K562 (cell line): ENCODE measurements at regions not wholly inside any gene's neighbourhood (a gene's known extent, or its start where the extent isn't known, plus 50 kb on each side); places are given as distances from the start of the nearest gene placed in this dataset.

Source experiments
- ATAC-seq: fragments of 200-7000 bp; cut with Tn5 transposase; 3 replicates; pipeline ENCODE4 v1.9.1; 2020; ENCODE audit warnings: moderate library complexity
- BruUV-seq: library from RNA; stranded (reverse); fragments of 400-500 nt; replicated peaks from 2 replicates; lab custom pipeline; 2021; lab: Mats Ljungman, UMichigan
- CTCF ChIA-PET: fragments of 300-600 bp; formaldehyde crosslinking; extraction: SDS; loops from one replicate; lab custom pipeline; 2021; ENCODE audit warnings: low intra/inter-chr PET ratio; lab: Yijun Ruan, JAX
- POLR2A ChIA-PET: fragments of 300-600, 350-650 bp; sonication (Branson Sonifier 250); formaldehyde crosslinking; extraction: SDS; loops from one replicate; lab custom pipeline; 2021; ENCODE audit warnings: antibody characterized with exemption, inconsistent platforms; lab: Yijun Ruan, JAX
- DNase-seq, 4 experiments: peaks; one replicate each; pipeline versions ENCODE4 v3.0.0 to v3.0.0-alpha.2; 2011 to 2018; ENCODE audit warnings: low spot score in 3 of 4, mixed read lengths in 3 of 4; ENCODE audit errors: extremely low read depth in 1 of 4
- FAIRE-seq: peaks from 2 replicates; lab custom pipeline; 2011; peaks lifted over from hg19 to GRCh38; lab: Jason Lieb, UNC
- H2AFZ ChIP-seq: 2 replicates; pipeline ENCODE4 v1.6.0; 2011; ENCODE audit warnings: low read depth, low read length, control low read depth, inconsistent platforms
- H3K27ac ChIP-seq: fragments of 200-600 bp; 3 replicates; pipeline ENCODE4 v1.8.0; 2011; ENCODE audit warnings: low read depth, mild to moderate bottlenecking, control low read depth, inconsistent platforms, low read length, moderate library complexity, mixed read lengths; ENCODE audit errors: extremely low read depth
- H3K27me3 ChIP-seq, 2 experiments: fragments of 300-600 bp in 1 of 2; 2 replicates in 1 of 2; 3 replicates in 1 of 2; pipeline versions ENCODE4 v1.6.0 to v1.8.0; 2011; ENCODE audit warnings: inconsistent platforms in 2 of 2, low read length in 2 of 2, mild to moderate bottlenecking in 1 of 2, mixed read lengths in 1 of 2, moderate library complexity in 1 of 2; ENCODE audit not compliant: control insufficient read depth in 2 of 2, insufficient read depth in 2 of 2
- H3K36me3 ChIP-seq: fragments of 300-600 bp; 3 replicates; pipeline ENCODE4 v1.8.0; 2011; ENCODE audit warnings: mild to moderate bottlenecking, low read length, inconsistent platforms; ENCODE audit not compliant: control insufficient read depth, insufficient read depth
- H3K4me1 ChIP-seq, 2 experiments: fragments of 200-600 bp in 1 of 2; replicated peaks in 1 of 2; 2 replicates in 1 of 2; 3 replicates in 1 of 2; pipeline versions ENCODE4 v1.5.1 to v1.8.0; 2011; ENCODE audit warnings: inconsistent platforms in 2 of 2, low read length in 2 of 2, mild to moderate bottlenecking in 1 of 2, mixed read lengths in 1 of 2, moderate library complexity in 1 of 2; ENCODE audit not compliant: control insufficient read depth in 2 of 2, insufficient read depth in 2 of 2
- H3K4me2 ChIP-seq: 2 replicates; pipeline ENCODE4 v1.6.1; 2011; ENCODE audit warnings: low read length, control low read depth, inconsistent platforms, mixed read lengths; ENCODE audit not compliant: insufficient read depth
- H3K4me3 ChIP-seq: fragments of 200-600 bp; sonication (generic), shearing (Covaris generic); 2 replicates; pipeline ENCODE4 v1.5.1; 2016; ENCODE audit warnings: control low read depth, inconsistent platforms
- H3K79me2 ChIP-seq: fragments of 200-600 bp; 3 replicates; pipeline ENCODE4 v1.8.0; 2011; ENCODE audit warnings: low read length, inconsistent platforms; ENCODE audit not compliant: control insufficient read depth, insufficient read depth
- H3K9ac ChIP-seq, 2 experiments: 2 replicates each; pipeline versions ENCODE4 v1.6.0 to v1.6.1; 2011; ENCODE audit warnings: low read depth in 2 of 2, low read length in 2 of 2, control low read depth in 1 of 2, inconsistent platforms in 1 of 2, mild to moderate bottlenecking in 1 of 2, mixed read lengths in 1 of 2; ENCODE audit not compliant: insufficient read depth in 1 of 2
- H3K9me1 ChIP-seq: one replicate; pipeline ENCODE4 v1.6.0; 2011; ENCODE audit warnings: inconsistent platforms, mild to moderate bottlenecking, low read length, moderate library complexity; ENCODE audit not compliant: control insufficient read depth, insufficient read depth
- H3K9me3 ChIP-seq: replicated peaks from 2 replicates; pipeline ENCODE4 v1.5.1; 2011; ENCODE audit warnings: low read depth, low read length, inconsistent platforms; ENCODE audit not compliant: control insufficient read depth, insufficient read depth
- H4K20me1 ChIP-seq: replicated peaks from 2 replicates; pipeline ENCODE4 v1.6.1; 2011; ENCODE audit warnings: low read length, inconsistent platforms, mixed read lengths; ENCODE audit not compliant: control insufficient read depth, insufficient read depth
- DNMT1 ChIP-seq: fragments of 450-650 bp; IDR thresholded peaks from 2 replicates; pipeline ENCODE4 v1.6.1; 2016; ENCODE audit warnings: antibody characterized with exemption, mild to moderate bottlenecking
- ESRRA ChIP-seq: fragments of 450-650 bp; IDR thresholded peaks from 2 replicates; pipeline ENCODE4 v1.6.1; 2014; ENCODE audit warnings: low read depth, mild to moderate bottlenecking, moderate library complexity, borderline replicate concordance
- MAZ ChIP-seq, 2 experiments: fragments of 450-650 bp in 1 of 2; sonication (generic) in 1 of 2; formaldehyde crosslinking; IDR thresholded peaks in 1 of 2; conservative IDR thresholded peaks in 1 of 2; 2 replicates each; pipeline versions ENCODE4 v1.4.0 to v1.5.0; 2020; ENCODE audit warnings: mild to moderate bottlenecking in 1 of 2, missing genetic modification reagents in 1 of 2
- NFRKB ChIP-seq: fragments of 450-650 bp; IDR thresholded peaks from 2 replicates; pipeline ENCODE4 v1.6.1; 2016; ENCODE audit warnings: low read depth
- TCF7L2 ChIP-seq: fragments of 150-350 bp; IDR thresholded peaks from 2 replicates; pipeline ENCODE4 v1.6.1; 2016; ENCODE audit warnings: low read depth, mild to moderate bottlenecking, low read length, moderate library complexity
- YY1 ChIP-seq, 3 experiments: IDR thresholded peaks; 2 replicates each; pipeline ENCODE4 v1.6.1; 2011; ENCODE audit warnings: low read length in 2 of 3, mild to moderate bottlenecking in 2 of 3, moderate library complexity in 2 of 3, borderline replicate concordance in 1 of 3, control low read depth in 1 of 3, low read depth in 1 of 3; ENCODE audit not compliant: insufficient read depth in 3 of 3, insufficient replicate concordance in 2 of 3, control insufficient read depth in 1 of 3, insufficient read length in 1 of 3; ENCODE audit errors: extremely low read depth in 1 of 3
- ZFPM2 ChIP-seq: fragments of 250-450 bp; sonication (Bioruptor Pico); IDR thresholded peaks from 2 replicates; pipeline ENCODE4 v1.5.1; 2022; ENCODE audit warnings: mild to moderate bottlenecking
- ZNF76 ChIP-seq: fragments of 250-450 bp; sonication (Bioruptor Pico); IDR thresholded peaks from 2 replicates; pipeline ENCODE4 v1.4.0; 2020; ENCODE audit warnings: mild to moderate bottlenecking, moderate library complexity, borderline replicate concordance
- ZNF778 ChIP-seq: fragments of 450-650 bp; formaldehyde crosslinking; IDR thresholded peaks from 2 replicates; pipeline ENCODE4 v1.4.0; 2020; ENCODE audit warnings: mild to moderate bottlenecking, moderate library complexity
- WGBS: fragments of 100-300 bp; shearing (Covaris generic); methylation state at CpG from one replicate; pipeline ENCODE4 v1.1.6; 2016; ENCODE audit warnings: low coverage, mixed read lengths; ENCODE audit not compliant: insufficient coverage; ENCODE audit errors: missing lambda C conversion rate; 5-methylcytosine and 5-hydroxymethylcytosine counted together
- in situ Hi-C: fragments of 300-500 bp; cut with MboI; formaldehyde crosslinking; loops from 4 replicates; pipeline ENCODE4 v1.15.0; 2018; ENCODE audit warnings: inconsistent platforms, mixed read lengths
- intact Hi-C: fragments of 100-400 bp; cut with micrococcal nuclease; formaldehyde crosslinking; loops from 2 replicates; pipeline ENCODE4 v1.14.2; 2022
- TF ChIP-seq, protein P1 (sequence below), 2 experiments: IDR thresholded peaks in 1 of 2; conservative IDR thresholded peaks in 1 of 2; 2 replicates each; pipeline ENCODE4 v1.6.1; 2016; ENCODE audit warnings: low read depth in 2 of 2, mild to moderate bottlenecking in 1 of 2, missing compliant biosample characterization in 1 of 2, missing genetic modification characterization in 1 of 2, moderate library complexity in 1 of 2
- TF ChIP-seq, protein P2 (sequence below): sonication (generic); formaldehyde crosslinking; IDR thresholded peaks from 2 replicates; pipeline ENCODE4 v1.8.0; 2022; ENCODE audit warnings: mild to moderate bottlenecking, missing genetic modification reagents, borderline replicate concordance
- TF ChIP-seq, protein P3 (sequence below): fragments of 450-650 bp; IDR thresholded peaks from 2 replicates; pipeline ENCODE4 v1.6.1; 2016
- TF ChIP-seq, protein P4 (sequence below): fragments of 450-650 bp; IDR thresholded peaks from 2 replicates; pipeline ENCODE4 v1.6.1; 2017; ENCODE audit warnings: antibody characterized with exemption

- peaks cover 31% of the 10 kb centered on the region; the same call in 1 of the 2 replicates for H4K20me1 ChIP-seq
- POLR2A ChIA-PET, result interaction anchor here (1.3 to 3.4 kb wide), 2 partner anchors 10 to 13 kb away, joined by 6 to 32 read pairs; no protein-coding TSS in a partner anchor
- in situ Hi-C loops (no loop called here), intact Hi-C loops (no loop called here)
- H3K79me2 ChIP-seq, result peaks cover 54% of the 10 kb centered on the region
- H3K9ac ChIP-seq, result no peak overlapping the region
- no peak overlapping the region for H3K4me3 ChIP-seq
- CTCF ChIA-PET, result no interaction called here
- H3K4me1 ChIP-seq, result peaks cover 22 to 27% of the 10 kb centered on the region in 2 experiments
- no peaks in the 10 kb centered on the region for H3K27me3 ChIP-seq
- H2AFZ ChIP-seq, result no peak overlapping the region
- no peaks in the 10 kb centered on the region for H3K36me3 ChIP-seq
- WGBS, result 94% methylated on average over 5 of the region's 5 CpGs
- ATAC-seq, result no peak
- no TSS peak for BruUV-seq
- H3K9me3 ChIP-seq, result no peaks in the 10 kb centered on the region
- no peak for FAIRE-seq
- no peak overlapping the region for H3K4me2 ChIP-seq
- DNase-seq, result no peak
- H3K27ac ChIP-seq, result no peak overlapping the region
- no peaks in the 10 kb centered on the region for H3K9me1 ChIP-seq
- TF ChIP-seq NFRKB (no peak), ZNF778 (CRISPR knock-in tag) (no peak), DNMT1 (no peak), ESRRA (no peak), ZNF76 (CRISPR knock-in tag) (no peak), YY1 (IDR thresholded peaks at IDR 0.05; ENCODE audit: borderline replicate concordance in 1 of 3, control insufficient read depth in 1 of 3, extremely low read depth in 1 of 3, insufficient read depth in 3 of 3, insufficient read length in 1 of 3, insufficient replicate concordance in 2 of 3, low read depth in 1 of 3, low read length in 2 of 3) (no peak), ZFPM2 (CRISPR knock-in tag) (no peak), TCF7L2 (no peak), MAZ (CRISPR knock-in tag; conservative IDR thresholded peaks at IDR 0.05 in 1 of 2, IDR thresholded peaks at IDR 0.05 in 1 of 2) (no peak)
- TF ChIP-seq, protein P1, sequence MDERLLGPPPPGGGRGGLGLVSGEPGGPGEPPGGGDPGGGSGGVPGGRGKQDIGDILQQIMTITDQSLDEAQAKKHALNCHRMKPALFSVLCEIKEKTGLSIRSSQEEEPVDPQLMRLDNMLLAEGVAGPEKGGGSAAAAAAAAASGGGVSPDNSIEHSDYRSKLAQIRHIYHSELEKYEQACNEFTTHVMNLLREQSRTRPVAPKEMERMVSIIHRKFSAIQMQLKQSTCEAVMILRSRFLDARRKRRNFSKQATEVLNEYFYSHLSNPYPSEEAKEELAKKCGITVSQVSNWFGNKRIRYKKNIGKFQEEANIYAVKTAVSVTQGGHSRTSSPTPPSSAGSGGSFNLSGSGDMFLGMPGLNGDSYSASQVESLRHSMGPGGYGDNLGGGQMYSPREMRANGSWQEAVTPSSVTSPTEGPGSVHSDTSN (CRISPR knock-in tag; IDR thresholded peaks at IDR 0.05; ENCODE audit: low read depth), result no peak
- TF ChIP-seq, protein P1 (tag; conservative IDR thresholded peaks at IDR 0.05; ENCODE audit: low read depth), result no peak
- TF ChIP-seq, protein P2, sequence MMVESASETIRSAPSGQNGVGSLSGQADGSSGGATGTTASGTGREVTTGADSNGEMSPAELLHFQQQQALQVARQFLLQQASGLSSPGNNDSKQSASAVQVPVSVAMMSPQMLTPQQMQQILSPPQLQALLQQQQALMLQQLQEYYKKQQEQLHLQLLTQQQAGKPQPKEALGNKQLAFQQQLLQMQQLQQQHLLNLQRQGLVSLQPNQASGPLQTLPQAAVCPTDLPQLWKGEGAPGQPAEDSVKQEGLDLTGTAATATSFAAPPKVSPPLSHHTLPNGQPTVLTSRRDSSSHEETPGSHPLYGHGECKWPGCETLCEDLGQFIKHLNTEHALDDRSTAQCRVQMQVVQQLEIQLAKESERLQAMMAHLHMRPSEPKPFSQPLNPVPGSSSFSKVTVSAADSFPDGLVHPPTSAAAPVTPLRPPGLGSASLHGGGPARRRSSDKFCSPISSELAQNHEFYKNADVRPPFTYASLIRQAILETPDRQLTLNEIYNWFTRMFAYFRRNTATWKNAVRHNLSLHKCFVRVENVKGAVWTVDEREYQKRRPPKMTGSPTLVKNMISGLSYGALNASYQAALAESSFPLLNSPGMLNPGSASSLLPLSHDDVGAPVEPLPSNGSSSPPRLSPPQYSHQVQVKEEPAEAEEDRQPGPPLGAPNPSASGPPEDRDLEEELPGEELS (CRISPR knock-in tag), result no peak
- TF ChIP-seq, protein P3, sequence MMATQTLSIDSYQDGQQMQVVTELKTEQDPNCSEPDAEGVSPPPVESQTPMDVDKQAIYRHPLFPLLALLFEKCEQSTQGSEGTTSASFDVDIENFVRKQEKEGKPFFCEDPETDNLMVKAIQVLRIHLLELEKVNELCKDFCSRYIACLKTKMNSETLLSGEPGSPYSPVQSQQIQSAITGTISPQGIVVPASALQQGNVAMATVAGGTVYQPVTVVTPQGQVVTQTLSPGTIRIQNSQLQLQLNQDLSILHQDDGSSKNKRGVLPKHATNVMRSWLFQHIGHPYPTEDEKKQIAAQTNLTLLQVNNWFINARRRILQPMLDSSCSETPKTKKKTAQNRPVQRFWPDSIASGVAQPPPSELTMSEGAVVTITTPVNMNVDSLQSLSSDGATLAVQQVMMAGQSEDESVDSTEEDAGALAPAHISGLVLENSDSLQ, result no peak
- TF ChIP-seq, protein P4, sequence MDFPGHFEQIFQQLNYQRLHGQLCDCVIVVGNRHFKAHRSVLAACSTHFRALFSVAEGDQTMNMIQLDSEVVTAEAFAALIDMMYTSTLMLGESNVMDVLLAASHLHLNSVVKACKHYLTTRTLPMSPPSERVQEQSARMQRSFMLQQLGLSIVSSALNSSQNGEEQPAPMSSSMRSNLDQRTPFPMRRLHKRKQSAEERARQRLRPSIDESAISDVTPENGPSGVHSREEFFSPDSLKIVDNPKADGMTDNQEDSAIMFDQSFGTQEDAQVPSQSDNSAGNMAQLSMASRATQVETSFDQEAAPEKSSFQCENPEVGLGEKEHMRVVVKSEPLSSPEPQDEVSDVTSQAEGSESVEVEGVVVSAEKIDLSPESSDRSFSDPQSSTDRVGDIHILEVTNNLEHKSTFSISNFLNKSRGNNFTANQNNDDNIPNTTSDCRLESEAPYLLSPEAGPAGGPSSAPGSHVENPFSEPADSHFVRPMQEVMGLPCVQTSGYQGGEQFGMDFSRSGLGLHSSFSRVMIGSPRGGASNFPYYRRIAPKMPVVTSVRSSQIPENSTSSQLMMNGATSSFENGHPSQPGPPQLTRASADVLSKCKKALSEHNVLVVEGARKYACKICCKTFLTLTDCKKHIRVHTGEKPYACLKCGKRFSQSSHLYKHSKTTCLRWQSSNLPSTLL, result no peak
These were observed 63.6 kb upstream of the TRAK1 start for GRCh38 chr3:42027571-42027970.
